K562 (cell line): ENCODE measurements at regions not wholly inside any gene's neighbourhood (a gene's known extent, or its start where the extent isn't known, plus 50 kb on each side); places are given as distances from the start of the nearest gene placed in this dataset.

ENCODE experiments used
- ATAC-seq: fragments of 200-7000 bp; cut with Tn5 transposase; 3 replicates; pipeline ENCODE4 v1.9.1; 2020; ENCODE audit warnings: moderate library complexity
- BruUV-seq: library from RNA; stranded (reverse); fragments of 400-500 nt; replicated peaks from 2 replicates; lab custom pipeline; 2021; lab: Mats Ljungman, UMichigan
- CTCF ChIA-PET: fragments of 300-600 bp; formaldehyde crosslinking; extraction: SDS; loops from one replicate; lab custom pipeline; 2021; ENCODE audit warnings: low intra/inter-chr PET ratio; lab: Yijun Ruan, JAX
- POLR2A ChIA-PET: fragments of 300-600, 350-650 bp; sonication (Branson Sonifier 250); formaldehyde crosslinking; extraction: SDS; loops from one replicate; lab custom pipeline; 2021; ENCODE audit warnings: antibody characterized with exemption, inconsistent platforms; lab: Yijun Ruan, JAX
- DNase-seq, 4 experiments: peaks; one replicate each; pipeline versions ENCODE4 v3.0.0 to v3.0.0-alpha.2; 2011 to 2018; ENCODE audit warnings: low spot score in 3 of 4, mixed read lengths in 3 of 4; ENCODE audit errors: extremely low read depth in 1 of 4
- FAIRE-seq: peaks from 2 replicates; lab custom pipeline; 2011; peaks lifted over from hg19 to GRCh38; lab: Jason Lieb, UNC
- H2AFZ ChIP-seq: 2 replicates; pipeline ENCODE4 v1.6.0; 2011; ENCODE audit warnings: low read depth, low read length, control low read depth, inconsistent platforms
- H3K27ac ChIP-seq: fragments of 200-600 bp; 3 replicates; pipeline ENCODE4 v1.8.0; 2011; ENCODE audit warnings: low read depth, mild to moderate bottlenecking, control low read depth, inconsistent platforms, low read length, moderate library complexity, mixed read lengths; ENCODE audit errors: extremely low read depth
- H3K27me3 ChIP-seq, 2 experiments: fragments of 300-600 bp in 1 of 2; 2 replicates in 1 of 2; 3 replicates in 1 of 2; pipeline versions ENCODE4 v1.6.0 to v1.8.0; 2011; ENCODE audit warnings: inconsistent platforms in 2 of 2, low read length in 2 of 2, mild to moderate bottlenecking in 1 of 2, mixed read lengths in 1 of 2, moderate library complexity in 1 of 2; ENCODE audit not compliant: control insufficient read depth in 2 of 2, insufficient read depth in 2 of 2
- H3K36me3 ChIP-seq: fragments of 300-600 bp; 3 replicates; pipeline ENCODE4 v1.8.0; 2011; ENCODE audit warnings: mild to moderate bottlenecking, low read length, inconsistent platforms; ENCODE audit not compliant: control insufficient read depth, insufficient read depth
- H3K4me1 ChIP-seq, 2 experiments: fragments of 200-600 bp in 1 of 2; replicated peaks in 1 of 2; 2 replicates in 1 of 2; 3 replicates in 1 of 2; pipeline versions ENCODE4 v1.5.1 to v1.8.0; 2011; ENCODE audit warnings: inconsistent platforms in 2 of 2, low read length in 2 of 2, mild to moderate bottlenecking in 1 of 2, mixed read lengths in 1 of 2, moderate library complexity in 1 of 2; ENCODE audit not compliant: control insufficient read depth in 2 of 2, insufficient read depth in 2 of 2
- H3K4me2 ChIP-seq: 2 replicates; pipeline ENCODE4 v1.6.1; 2011; ENCODE audit warnings: low read length, control low read depth, inconsistent platforms, mixed read lengths; ENCODE audit not compliant: insufficient read depth
- H3K4me3 ChIP-seq: fragments of 200-600 bp; sonication (generic), shearing (Covaris generic); 2 replicates; pipeline ENCODE4 v1.5.1; 2016; ENCODE audit warnings: control low read depth, inconsistent platforms
- H3K79me2 ChIP-seq: fragments of 200-600 bp; 3 replicates; pipeline ENCODE4 v1.8.0; 2011; ENCODE audit warnings: low read length, inconsistent platforms; ENCODE audit not compliant: control insufficient read depth, insufficient read depth
- H3K9ac ChIP-seq, 2 experiments: 2 replicates each; pipeline versions ENCODE4 v1.6.0 to v1.6.1; 2011; ENCODE audit warnings: low read depth in 2 of 2, low read length in 2 of 2, control low read depth in 1 of 2, inconsistent platforms in 1 of 2, mild to moderate bottlenecking in 1 of 2, mixed read lengths in 1 of 2; ENCODE audit not compliant: insufficient read depth in 1 of 2
- H3K9me1 ChIP-seq: one replicate; pipeline ENCODE4 v1.6.0; 2011; ENCODE audit warnings: inconsistent platforms, mild to moderate bottlenecking, low read length, moderate library complexity; ENCODE audit not compliant: control insufficient read depth, insufficient read depth
- H3K9me3 ChIP-seq: replicated peaks from 2 replicates; pipeline ENCODE4 v1.5.1; 2011; ENCODE audit warnings: low read depth, low read length, inconsistent platforms; ENCODE audit not compliant: control insufficient read depth, insufficient read depth
- H4K20me1 ChIP-seq: replicated peaks from 2 replicates; pipeline ENCODE4 v1.6.1; 2011; ENCODE audit warnings: low read length, inconsistent platforms, mixed read lengths; ENCODE audit not compliant: control insufficient read depth, insufficient read depth
- FIP1L1 ChIP-seq: fragments of 200-400 bp; formaldehyde crosslinking; IDR thresholded peaks from 2 replicates; pipeline ENCODE4 v1.6.1; 2018; ENCODE audit warnings: mild to moderate bottlenecking, low read depth, low read length; ENCODE audit not compliant: poor library complexity, severe bottlenecking
- HIVEP1 ChIP-seq: fragments of 250-450 bp; sonication (Bioruptor Pico); IDR thresholded peaks from 2 replicates; pipeline ENCODE4 v1.4.0; 2020; ENCODE audit warnings: mild to moderate bottlenecking
- MAX ChIP-seq: sonication (generic); formaldehyde crosslinking; IDR thresholded peaks from 2 replicates; pipeline ENCODE4 v1.9.0; 2022; ENCODE audit warnings: mild to moderate bottlenecking, missing genetic modification reagents
- MNT ChIP-seq, 2 experiments: fragments of 450-650 bp; conservative IDR thresholded peaks; 2 replicates each; pipeline ENCODE4 v1.6.1; 2017; ENCODE audit warnings: mild to moderate bottlenecking in 2 of 2, moderate library complexity in 2 of 2
- MTA1 ChIP-seq: fragments of 450-650 bp; IDR thresholded peaks from 2 replicates; pipeline ENCODE4 v1.6.1; 2017; ENCODE audit warnings: borderline replicate concordance
- NR3C1 ChIP-seq: sonication (generic); formaldehyde crosslinking; IDR thresholded peaks from 2 replicates; pipeline ENCODE4 v1.8.1; 2022; ENCODE audit warnings: missing genetic modification reagents
- PREB ChIP-seq: sonication (generic); formaldehyde crosslinking; IDR thresholded peaks from 2 replicates; pipeline ENCODE4 v1.8.1; 2023; ENCODE audit warnings: mild to moderate bottlenecking, missing genetic modification reagents
- ZNF253 ChIP-seq: fragments of 250-450 bp; sonication (Bioruptor Pico); conservative IDR thresholded peaks from 2 replicates; pipeline ENCODE4 v1.6.1; 2021; ENCODE audit warnings: mild to moderate bottlenecking
- ZNF354B ChIP-seq: fragments of 250-450 bp; sonication (Bioruptor Pico); IDR thresholded peaks from 2 replicates; pipeline ENCODE4 v1.4.0; 2020
- ZNF511 ChIP-seq: sonication (generic); formaldehyde crosslinking; IDR thresholded peaks from 2 replicates; pipeline ENCODE4 v1.8.0; 2022; ENCODE audit warnings: mild to moderate bottlenecking, missing genetic modification reagents
- ZNF512 ChIP-seq: IDR thresholded peaks from 2 replicates; pipeline ENCODE4 v1.6.1; 2016; ENCODE audit warnings: missing genetic modification characterization, missing compliant biosample characterization
- ZNF592 ChIP-seq: fragments of 450-650 bp; IDR thresholded peaks from 2 replicates; pipeline ENCODE4 v1.6.1; 2017; ENCODE audit warnings: antibody characterized with exemption, mild to moderate bottlenecking
- ZNF75A ChIP-seq: fragments of 450-650 bp; formaldehyde crosslinking; IDR thresholded peaks from 2 replicates; pipeline ENCODE4 v1.4.0; 2020; ENCODE audit warnings: mild to moderate bottlenecking
- WGBS: fragments of 100-300 bp; shearing (Covaris generic); methylation state at CpG from one replicate; pipeline ENCODE4 v1.1.6; 2016; ENCODE audit warnings: low coverage, mixed read lengths; ENCODE audit not compliant: insufficient coverage; ENCODE audit errors: missing lambda C conversion rate; 5-methylcytosine and 5-hydroxymethylcytosine counted together
- in situ Hi-C: fragments of 300-500 bp; cut with MboI; formaldehyde crosslinking; loops from 4 replicates; pipeline ENCODE4 v1.15.0; 2018; ENCODE audit warnings: inconsistent platforms, mixed read lengths
- intact Hi-C: fragments of 100-400 bp; cut with micrococcal nuclease; formaldehyde crosslinking; loops from 2 replicates; pipeline ENCODE4 v1.14.2; 2022

- TF ChIP-seq ZNF592 (no peak), NR3C1 (CRISPR knock-in tag) (no peak), ZNF75A (CRISPR knock-in tag) (no peak)
Measured at GRCh38 chr5:39892708-39893107, 467.9 kb upstream of the DAB2 start (continued).

GRCh38 chr5:39891376-39891775 is 466.6 kb upstream of the DAB2 start:
- POLR2A ChIA-PET = no interaction called here
- intact Hi-C loops = no loop called here
- TF ChIP-seq PREB (CRISPR knock-in tag) = no peak
- no peak for TF ChIP-seq ZNF511
- no peak for TF ChIP-seq ZNF253 (CRISPR knock-in tag)
- no peak for TF ChIP-seq ZNF354B (CRISPR knock-in tag)
- TF ChIP-seq ZNF512 (tag) = no peak
- no peak for TF ChIP-seq MAX (CRISPR knock-in tag)
- TF ChIP-seq FIP1L1 = no peak
- no peak for TF ChIP-seq HIVEP1 (CRISPR knock-in tag)
- TF ChIP-seq MTA1 = no peak
- no peak for TF ChIP-seq MNT (conservative IDR thresholded peaks at IDR 0.05)

More at GRCh38 chr5:39891376-39891775, 466.6 kb upstream of the DAB2 start:
- no TSS peak for BruUV-seq
- no peaks in the 10 kb centered on the region for H3K27me3 ChIP-seq
- H3K27ac ChIP-seq = no peak overlapping the region
- no peak overlapping the region for H3K4me2 ChIP-seq
- no peaks in the 10 kb centered on the region for H4K20me1 ChIP-seq
- H3K79me2 ChIP-seq = no peaks in the 10 kb centered on the region
- no peak for DNase-seq
- H3K9me1 ChIP-seq = no peaks in the 10 kb centered on the region
- FAIRE-seq = no peak
- no peaks in the 10 kb centered on the region for H3K9me3 ChIP-seq
- H2AFZ ChIP-seq = no peak overlapping the region
- in situ Hi-C loops = no loop called here
- H3K4me3 ChIP-seq = no peak overlapping the region
- H3K9ac ChIP-seq = no peak overlapping the region
- CTCF ChIA-PET = no interaction called here
- no peak for ATAC-seq
- no peaks in the 10 kb centered on the region for H3K36me3 ChIP-seq
- WGBS = 0% methylated on average over 2 of the region's 2 CpGs
- H3K4me1 ChIP-seq = no peaks in the 10 kb centered on the region
